ENCODE measurements at regions not wholly inside any gene's neighbourhood (a gene's known extent, or its start where the extent isn't known, plus 50 kb on each side); places are given as distances from the start of the nearest gene placed in this dataset.

DNA sequence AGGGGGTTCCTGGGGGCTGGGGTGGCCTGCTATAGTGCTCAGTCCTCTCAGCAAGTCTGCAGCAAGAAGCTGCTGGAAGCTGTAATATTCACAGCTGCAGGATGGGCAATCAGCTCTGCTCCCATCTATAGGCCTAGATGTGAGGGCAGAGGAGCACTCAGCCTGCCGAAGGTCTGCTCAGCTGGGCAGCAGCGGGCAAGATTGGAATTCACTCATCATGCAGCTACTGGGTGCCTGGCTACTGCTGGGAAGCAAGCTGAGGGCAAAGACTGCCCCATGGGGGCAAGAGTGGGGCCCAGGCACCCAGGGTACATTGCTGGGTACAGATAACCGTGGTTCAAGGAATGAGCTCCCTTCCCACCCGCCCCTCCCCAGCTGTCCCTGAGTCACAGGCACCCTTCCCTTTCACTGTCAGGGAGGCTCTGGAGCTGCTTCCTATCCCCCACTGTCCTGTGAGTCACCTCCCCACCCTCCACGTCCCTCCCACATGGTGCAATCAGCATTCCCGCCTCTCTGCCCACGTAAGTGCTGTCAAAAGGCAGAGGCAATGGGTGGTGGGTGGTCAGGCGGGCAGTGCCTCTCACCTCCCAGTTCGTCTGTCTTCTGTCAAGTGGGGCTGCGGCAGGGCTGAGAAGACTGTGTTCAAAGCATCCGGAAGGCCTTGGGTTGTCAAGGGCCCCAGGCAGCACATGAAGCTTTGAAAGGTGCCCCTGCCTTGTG is 169.2 kb downstream of the TRIM43 start:
- TF ChIP-seq, protein P1, sequence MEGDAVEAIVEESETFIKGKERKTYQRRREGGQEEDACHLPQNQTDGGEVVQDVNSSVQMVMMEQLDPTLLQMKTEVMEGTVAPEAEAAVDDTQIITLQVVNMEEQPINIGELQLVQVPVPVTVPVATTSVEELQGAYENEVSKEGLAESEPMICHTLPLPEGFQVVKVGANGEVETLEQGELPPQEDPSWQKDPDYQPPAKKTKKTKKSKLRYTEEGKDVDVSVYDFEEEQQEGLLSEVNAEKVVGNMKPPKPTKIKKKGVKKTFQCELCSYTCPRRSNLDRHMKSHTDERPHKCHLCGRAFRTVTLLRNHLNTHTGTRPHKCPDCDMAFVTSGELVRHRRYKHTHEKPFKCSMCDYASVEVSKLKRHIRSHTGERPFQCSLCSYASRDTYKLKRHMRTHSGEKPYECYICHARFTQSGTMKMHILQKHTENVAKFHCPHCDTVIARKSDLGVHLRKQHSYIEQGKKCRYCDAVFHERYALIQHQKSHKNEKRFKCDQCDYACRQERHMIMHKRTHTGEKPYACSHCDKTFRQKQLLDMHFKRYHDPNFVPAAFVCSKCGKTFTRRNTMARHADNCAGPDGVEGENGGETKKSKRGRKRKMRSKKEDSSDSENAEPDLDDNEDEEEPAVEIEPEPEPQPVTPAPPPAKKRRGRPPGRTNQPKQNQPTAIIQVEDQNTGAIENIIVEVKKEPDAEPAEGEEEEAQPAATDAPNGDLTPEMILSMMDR (conservative IDR thresholded peaks at IDR 0.05; ENCODE audit: low read depth, low read length), result no peak
- TF ChIP-seq EZH2 (IDR thresholded peaks at IDR 0.05; ENCODE audit: borderline replicate concordance, low read depth, low read length, poor library complexity, severe bottlenecking), result no peak

All from A673 (cell line).